Fibroblast of skin of left quadriceps (primary cell): ENCODE measurements at regions not wholly inside any gene's neighbourhood (a gene's known extent, or its start where the extent isn't known, plus 50 kb on each side); places are given as distances from the start of the nearest gene placed in this dataset.
"Not testable (repeated sequence)": the region's sequence is repeated elsewhere in the genome, so short reads cannot be mapped to it uniquely, and the experiment has no call there.

Source experiments
- DNase-seq, 2 experiments: peaks; one replicate each; pipeline ENCODE4 v3.0.0-alpha.2; 2013; ENCODE audit warnings: low read depth in 2 of 2

GRCh38 chr6:17012421-17013225 lies 89.2 kb upstream of the STMND1 start:
- peak; percentile 62 to 65 for DNase-seq

DNA sequence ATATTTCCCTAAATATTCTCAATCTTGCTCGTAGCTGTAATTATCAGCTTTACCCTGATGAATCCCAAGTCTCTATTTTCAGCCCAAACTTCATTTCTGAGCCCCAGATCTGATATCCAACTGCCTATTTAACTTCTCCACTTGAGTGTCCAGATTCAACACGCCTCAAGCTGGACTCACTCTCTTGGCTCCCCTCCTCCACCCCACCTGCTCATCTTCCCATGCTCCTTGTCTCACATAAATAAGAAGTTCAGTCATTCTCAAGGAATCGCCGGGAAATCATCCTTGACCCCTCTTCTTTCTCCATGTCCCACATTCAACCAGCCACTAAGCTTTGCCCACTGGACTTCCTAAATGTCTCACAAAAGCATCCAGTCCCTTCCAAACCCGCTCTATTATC lies 89.9 kb upstream of the STMND1 start:
- no peak for DNase-seq

- DNase-seq, result no peak
Observed at GRCh38 chr6:17007749-17008148, 94.1 kb upstream of the STMND1 start.

DNA sequence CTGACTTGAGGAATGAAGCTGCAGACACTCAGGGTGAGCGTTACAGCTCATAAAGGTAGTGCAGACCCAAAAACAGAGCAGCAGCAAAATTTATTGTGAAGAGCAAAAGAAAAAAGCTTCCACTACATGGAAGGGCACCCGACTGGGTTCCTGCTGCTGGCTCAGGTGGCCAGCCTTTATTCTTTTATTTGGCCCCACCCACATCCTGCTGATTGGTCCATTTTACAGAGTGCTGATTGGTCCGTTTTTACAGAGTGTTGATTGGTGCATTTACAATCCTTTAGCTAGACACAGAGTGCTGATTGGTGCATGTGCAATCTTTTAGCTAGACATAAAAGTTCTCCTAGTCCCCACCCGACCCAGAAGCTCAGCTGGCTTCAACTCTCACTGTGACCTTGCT lies 95.3 kb upstream of the STMND1 start:
- DNase-seq, result no peak

DNA sequence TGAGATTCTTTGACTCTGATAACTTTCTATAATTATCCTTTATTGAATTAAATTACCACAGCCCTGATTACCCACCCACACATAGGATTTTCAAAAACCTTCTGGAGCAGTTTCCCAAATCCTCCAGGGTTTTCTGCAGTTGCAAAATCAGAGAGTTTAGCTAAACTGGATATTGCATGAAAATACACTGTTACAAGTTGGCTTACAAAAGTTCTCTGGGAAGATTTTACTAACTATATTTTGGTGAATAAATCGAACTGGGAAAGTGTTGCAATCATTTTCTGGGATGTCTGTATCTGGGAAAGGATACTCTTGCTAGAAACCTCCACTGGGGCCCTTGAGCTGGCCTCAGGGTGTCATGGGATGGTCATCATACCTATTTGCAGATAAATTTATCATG lies 97.6 kb upstream of the STMND1 start:
- DNase-seq, result no peak

DNA sequence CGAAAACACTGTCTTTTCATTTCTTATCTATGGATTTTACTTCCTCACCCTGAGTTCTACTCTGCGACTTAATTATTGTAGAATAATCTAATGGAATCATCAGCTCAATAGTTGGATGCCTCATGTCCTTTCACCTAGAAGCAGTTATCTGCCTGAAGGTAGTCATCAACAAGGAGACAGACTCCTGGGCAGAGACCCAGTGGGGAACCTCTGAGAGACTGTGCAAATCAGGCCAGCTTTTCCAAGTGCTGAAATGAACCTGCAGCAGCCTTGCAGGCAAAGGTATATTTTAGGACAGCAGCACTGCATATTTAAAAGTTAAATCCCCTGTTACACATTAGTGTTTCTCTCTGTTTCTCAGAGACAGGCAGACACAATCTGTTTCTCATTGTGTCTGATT lies 99.7 kb upstream of the STMND1 start:
- DNase-seq, result no peak

DNA sequence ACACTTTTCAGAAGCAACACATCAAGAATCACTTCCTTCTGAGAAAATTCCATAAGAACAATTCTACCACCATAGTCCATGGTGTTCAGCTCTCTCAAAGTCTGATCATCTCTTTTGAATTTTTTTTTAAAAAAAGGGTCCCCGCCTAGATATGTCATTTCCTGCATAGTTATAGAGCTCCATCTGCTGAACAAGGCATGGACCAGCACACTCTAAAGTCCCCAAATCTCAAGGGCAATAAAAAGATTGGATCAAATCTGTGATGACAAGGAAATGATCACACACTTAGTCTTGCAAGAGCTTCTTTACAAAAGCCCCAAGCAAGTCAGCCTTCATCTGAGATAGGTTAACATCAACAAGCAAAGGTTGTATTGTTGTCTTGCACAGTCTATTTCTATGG lies 100.7 kb upstream of the STMND1 start:
- DNase-seq, result no peak

GRCh38 chr6:16999491-17000436 lies 102.1 kb upstream of the STMND1 start:
- peak; percentile 89 to 90 for DNase-seq

- no peak for DNase-seq
Observed at GRCh38 chr6:16998461-16998860, 103.4 kb upstream of the STMND1 start.

DNA sequence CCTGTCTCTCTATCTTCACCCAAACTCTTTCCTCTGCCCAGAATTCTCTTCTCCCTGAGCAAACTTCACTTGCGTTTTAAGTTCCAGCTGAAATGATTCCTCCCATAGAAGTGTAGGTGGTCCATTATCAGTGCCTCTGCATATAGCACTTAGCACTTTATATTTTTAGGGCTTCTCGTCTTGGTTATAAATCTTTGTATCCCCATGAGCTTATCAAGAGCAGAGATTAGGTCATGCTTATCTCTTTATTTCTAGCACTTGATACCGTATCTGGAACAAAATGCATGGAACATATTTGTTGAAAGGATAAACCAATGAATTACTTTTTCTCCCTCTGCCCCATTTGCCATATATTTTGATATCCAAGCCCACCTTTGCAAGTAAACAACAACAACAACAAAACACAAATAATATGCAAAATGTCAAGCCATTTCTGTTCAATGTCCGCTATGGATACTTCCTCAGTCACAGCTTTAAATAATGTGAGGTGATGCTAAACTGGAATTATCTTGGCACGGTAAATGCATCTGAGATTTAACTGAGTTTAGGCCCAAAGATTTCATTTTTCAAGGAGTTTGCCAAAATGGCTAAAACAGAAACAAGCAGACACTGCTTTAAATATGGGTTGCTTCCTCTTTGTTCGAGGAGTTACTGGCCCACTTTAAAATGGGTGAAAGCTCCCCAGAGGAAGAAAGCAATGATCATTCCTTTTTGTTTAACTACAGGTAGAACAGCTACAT lies 106.2 kb upstream of the STMND1 start:
- DNase-seq, result no peak

GRCh38 chr6:16993396-16993795 lies 108.5 kb upstream of the STMND1 start:
- no peak for DNase-seq

- no peak for DNase-seq
Observed at GRCh38 chr6:16991981-16992629, 109.7 kb upstream of the STMND1 start.

DNA sequence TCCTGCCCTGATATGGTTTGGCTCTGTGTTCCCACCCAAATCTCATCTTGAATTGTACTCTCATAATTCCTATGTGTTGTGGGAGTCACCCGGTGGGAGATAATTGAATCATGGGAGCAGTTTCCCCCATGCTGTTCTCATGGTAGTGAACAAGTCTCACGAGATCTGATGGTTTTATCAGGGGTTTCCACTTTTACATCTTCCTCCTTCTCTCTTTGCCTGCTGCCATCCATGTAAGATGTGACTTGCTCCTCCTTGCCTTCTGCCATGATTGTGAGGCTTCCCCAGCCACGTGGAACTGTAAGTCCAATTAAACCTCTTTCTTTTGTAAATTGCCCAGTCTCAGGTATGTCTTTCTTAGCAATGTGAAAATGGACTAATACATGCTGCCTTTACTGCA lies 111.9 kb upstream of the STMND1 start:
- DNase-seq, result not testable (repeated sequence)

DNA sequence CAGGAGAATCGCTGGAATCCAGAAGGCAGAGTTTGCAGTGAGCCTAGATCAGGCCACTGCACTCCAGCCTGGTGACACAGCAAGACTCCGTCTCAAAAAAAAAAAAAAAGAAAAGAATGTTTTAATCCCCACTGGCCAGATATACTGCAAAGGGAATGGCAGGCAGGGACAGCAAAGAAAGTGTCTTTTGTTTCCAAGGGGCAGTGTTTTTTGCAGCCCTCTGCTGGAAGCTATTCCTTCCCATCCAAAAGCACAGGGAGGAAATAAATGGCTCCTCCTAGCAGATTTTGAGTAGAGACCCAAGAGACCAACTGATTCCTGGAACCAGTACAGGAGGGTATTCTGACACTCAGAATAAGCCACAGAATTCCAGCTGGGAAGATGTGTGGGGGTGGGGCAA lies 112.5 kb upstream of the STMND1 start:
- DNase-seq, result no peak

- no peak for DNase-seq
Observed at GRCh38 chr6:16987996-16988395, 113.9 kb upstream of the STMND1 start.

DNA sequence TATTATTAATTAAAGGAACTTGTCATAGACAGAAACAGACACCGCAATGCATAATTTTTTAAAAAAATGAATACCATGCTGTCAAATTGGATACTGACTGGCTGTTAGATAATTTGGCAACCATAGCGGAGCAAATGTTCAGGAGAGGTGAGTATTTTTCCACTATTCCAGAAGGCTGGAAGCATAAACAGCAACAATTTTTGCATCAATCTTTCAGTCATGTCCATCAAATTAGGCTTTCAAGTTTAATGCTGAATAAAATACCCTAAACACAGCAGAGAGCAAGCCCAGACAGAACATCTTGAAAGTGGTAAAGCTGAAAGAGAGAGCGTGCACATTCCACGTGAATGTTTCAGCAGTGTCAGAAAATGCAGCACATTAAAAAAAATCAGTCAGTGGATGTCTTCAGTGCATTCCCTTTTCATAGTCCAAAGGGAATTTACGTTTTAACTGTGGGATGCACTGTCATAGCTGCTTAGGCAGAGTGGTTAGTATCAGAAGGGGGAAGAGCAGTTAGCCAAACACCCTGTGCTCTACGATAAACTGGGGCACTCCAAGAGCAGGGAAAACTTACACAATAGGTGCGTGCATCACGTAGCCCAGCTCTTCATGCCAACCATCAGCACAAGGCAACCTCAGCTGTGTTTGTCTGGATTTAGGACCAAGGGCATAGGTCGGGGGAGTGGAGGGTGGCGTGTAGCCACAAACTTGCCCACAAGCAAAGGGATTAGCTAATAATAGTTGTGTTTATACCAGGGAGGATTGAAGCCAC lies 116.2 kb upstream of the STMND1 start:
- DNase-seq, result peak; percentile 85 to 86

DNA sequence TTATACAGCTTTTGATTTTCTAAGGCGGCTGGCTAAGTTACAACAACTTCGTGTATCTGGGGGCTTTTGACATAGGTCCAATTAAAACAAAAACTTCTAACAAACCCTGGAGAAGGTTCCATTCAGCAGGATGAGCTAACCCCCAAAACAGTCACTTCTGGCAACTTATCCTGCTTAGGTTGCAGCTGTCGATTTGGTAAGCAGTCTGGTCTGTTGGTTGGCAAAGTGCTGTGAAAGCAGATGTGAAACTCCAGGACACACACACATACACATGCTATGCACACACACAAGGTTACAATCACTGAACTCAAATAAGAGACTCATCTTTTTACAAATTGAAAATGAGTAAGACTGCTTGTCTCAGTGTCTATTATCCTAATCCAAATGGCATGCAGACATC lies 119.0 kb upstream of the STMND1 start:
- DNase-seq, result peak; percentile 97 to 98

DNA sequence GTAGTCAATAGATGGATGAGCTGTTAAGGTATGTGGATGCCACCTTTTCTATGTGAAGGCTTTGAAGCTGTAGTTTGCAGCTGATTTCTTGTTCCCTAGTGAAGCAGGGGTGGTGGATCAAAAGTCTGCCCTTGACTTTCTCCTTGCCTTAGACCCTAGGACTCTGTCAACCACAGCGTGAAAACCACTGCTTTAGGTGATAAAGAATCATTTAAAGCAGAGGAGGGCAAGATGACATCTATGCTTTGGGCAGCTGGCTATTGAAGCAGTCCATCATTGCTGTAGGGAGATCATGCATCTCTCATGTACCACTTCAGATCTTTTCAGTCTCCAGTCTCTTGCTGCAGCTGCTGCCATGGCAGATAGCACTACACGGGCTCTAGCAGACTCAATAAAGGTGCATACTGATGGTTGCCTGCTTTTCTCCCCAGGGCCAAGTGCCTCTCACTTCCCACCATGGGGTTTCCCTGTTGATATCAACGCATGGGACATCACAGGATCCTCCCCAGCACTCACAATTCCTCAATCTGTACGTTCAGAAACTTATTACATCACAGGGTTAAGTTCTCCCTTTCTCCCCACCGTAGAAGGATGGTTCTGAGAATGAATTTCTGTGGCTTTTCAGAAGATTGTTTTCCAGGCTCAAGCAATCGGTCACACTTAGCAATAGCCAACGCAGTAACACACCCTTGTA lies 122.0 kb upstream of the STMND1 start:
- DNase-seq, result no peak

DNA sequence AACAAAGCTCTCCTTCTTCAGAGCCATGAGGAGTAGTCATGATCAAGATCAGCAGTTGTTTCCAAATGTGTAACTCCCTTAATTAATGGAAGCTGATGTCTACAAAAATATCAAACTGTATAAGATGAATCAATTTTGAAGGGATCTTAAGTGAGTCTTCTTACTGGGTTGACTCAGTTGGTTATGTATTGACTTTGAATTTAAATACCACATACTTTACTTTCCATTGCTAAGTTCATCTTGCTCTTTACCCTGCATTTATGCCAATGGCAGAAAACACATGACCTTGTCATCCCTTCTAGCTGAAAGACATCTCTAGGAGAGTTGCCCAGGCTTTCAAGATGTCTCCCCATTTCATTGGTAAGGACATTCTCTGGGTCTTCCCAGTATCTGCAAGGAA lies 123.2 kb upstream of the STMND1 start:
- DNase-seq, result no peak
